T follicular helper cell (primary cell): ENCODE measurements at regions not wholly inside any gene's neighbourhood (a gene's known extent, or its start where the extent isn't known, plus 50 kb on each side); places are given as distances from the start of the nearest gene placed in this dataset.
"Not testable (repeated sequence)": the region's sequence is repeated elsewhere in the genome, so short reads cannot be mapped to it uniquely, and the experiment has no call there.

Experiments used
- DNase-seq: peaks from one replicate; pipeline ENCODE4 v3.0.0-alpha.2; 2020; ENCODE audit warnings: low read depth

GRCh38 chr15:98330692-98331435 lies 317.5 kb upstream of the IGF1R start:
- no peak for DNase-seq

GRCh38 chr15:98331676-98332075 lies 316.7 kb upstream of the IGF1R start:
- no peak for DNase-seq

- DNase-seq = no peak
Measured at GRCh38 chr15:98333251-98333650, 315.1 kb upstream of the IGF1R start.

- DNase-seq = no peak
Measured at GRCh38 chr15:98342911-98343310, 305.4 kb upstream of the IGF1R start.

GRCh38 chr15:98344591-98344990 lies 303.7 kb upstream of the IGF1R start:
- DNase-seq = no peak

- DNase-seq = no peak
Measured at GRCh38 chr15:98347001-98347400, 301.3 kb upstream of the IGF1R start.

GRCh38 chr15:98347866-98348265 lies 300.5 kb upstream of the IGF1R start:
- DNase-seq = no peak

GRCh38 chr15:98350276-98350675 lies 298.1 kb upstream of the IGF1R start:
- no peak for DNase-seq

GRCh38 chr15:98358274-98358673 lies 290.1 kb upstream of the IGF1R start:
- DNase-seq = not testable (repeated sequence)

- no peak for DNase-seq
Measured at GRCh38 chr15:98358971-98359370, 289.4 kb upstream of the IGF1R start.

- no peak for DNase-seq
Measured at GRCh38 chr15:98363416-98363815, 284.9 kb upstream of the IGF1R start.

- DNase-seq = no peak
Measured at GRCh38 chr15:98363955-98364354, 284.4 kb upstream of the IGF1R start.

- DNase-seq = no peak
Measured at GRCh38 chr15:98369081-98369716, 279.1 kb upstream of the IGF1R start.

- no peak for DNase-seq
Measured at GRCh38 chr15:98375513-98376340, 272.6 kb upstream of the IGF1R start.

- no peak for DNase-seq
Measured at GRCh38 chr15:98380721-98381120, 267.6 kb upstream of the IGF1R start.

GRCh38 chr15:98381446-98381845 lies 266.9 kb upstream of the IGF1R start:
- DNase-seq = no peak

- DNase-seq = no peak
Measured at GRCh38 chr15:98382139-98382538, 266.2 kb upstream of the IGF1R start.

GRCh38 chr15:98383571-98383970 lies 264.8 kb upstream of the IGF1R start:
- DNase-seq = no peak

- DNase-seq = no peak
Measured at GRCh38 chr15:98384328-98385029, 263.9 kb upstream of the IGF1R start.

GRCh38 chr15:98385752-98386381 lies 262.5 kb upstream of the IGF1R start:
- no peak for DNase-seq

GRCh38 chr15:98386561-98386960 lies 261.8 kb upstream of the IGF1R start:
- no peak for DNase-seq

- no peak for DNase-seq
Measured at GRCh38 chr15:98387866-98388265, 260.5 kb upstream of the IGF1R start.
